Tibial nerve (tissue), 4 donors: ENCODE measurements at regions not wholly inside any gene's neighbourhood (a gene's known extent, or its start where the extent isn't known, plus 50 kb on each side); places are given as distances from the start of the nearest gene placed in this dataset.

Experiments used
- DNase-seq, 2 donors: peaks; one replicate each; pipeline ENCODE4 v3.0.0-alpha.2; 2019; ENCODE audit warnings: low spot score in 2 of 2
- H3K27ac ChIP-seq, 4 donors: fragments of 200-600 bp; sonication (generic) in 3 of 4; one replicate each; pipeline ENCODE4 v1.5.1; 2017 to 2019; ENCODE audit warnings: mild to moderate bottlenecking in 1 of 4
- H3K27me3 ChIP-seq, 2 donors: fragments of 200-600 bp; sonication (generic) in 1 of 2; one replicate each; pipeline versions ENCODE4 v1.5.1 to v1.6.0; 2017 to 2019
- H3K36me3 ChIP-seq, 3 donors: fragments of 200-600 bp; sonication (generic); one replicate each; pipeline ENCODE4 v1.5.1; 2018 to 2019
- H3K4me1 ChIP-seq, 4 donors: fragments of 200-600 bp; sonication (generic) in 3 of 4; one replicate each; pipeline ENCODE4 v1.5.1; 2017 to 2019
- H3K4me3 ChIP-seq, 4 donors: fragments of 200-600 bp; sonication (generic) in 3 of 4; one replicate each; pipeline ENCODE4 v1.5.1; 2017 to 2019; ENCODE audit warnings: mild to moderate bottlenecking in 1 of 4, moderate library complexity in 1 of 4
- H3K9me3 ChIP-seq, 4 donors: fragments of 200-600 bp; sonication (generic) in 3 of 4; one replicate each; pipeline ENCODE4 v1.5.1; 2017 to 2019
- EP300 ChIP-seq, 2 donors: sonication (generic); formaldehyde crosslinking; IDR thresholded peaks; one replicate each; pipeline ENCODE4 v1.6.1; 2017; ENCODE audit warnings: antibody characterized with exemption in 2 of 2, mild to moderate bottlenecking in 1 of 2
- POLR2A ChIP-seq, 2 donors: fragments of 450-650 bp; IDR thresholded peaks; one replicate each; pipeline ENCODE4 v1.6.1; 2017; ENCODE audit warnings: antibody characterized with exemption in 2 of 2, mild to moderate bottlenecking in 2 of 2, moderate library complexity in 2 of 2
- WGBS, 2 donors: methylation state at CpG; one replicate each; pipeline ENCODE4 v1.1.5; 2018; 5-methylcytosine and 5-hydroxymethylcytosine counted together
- TF ChIP-seq, protein P1 (sequence below), 5 experiments: fragments of 200-600 bp in 3 of 5; fragments of 450-650 bp in 2 of 5; sonication (generic) in 3 of 5; IDR thresholded peaks; one replicate each; pipeline ENCODE4 v1.5.1; 2016 to 2019; ENCODE audit warnings: antibody characterized with exemption in 5 of 5, mild to moderate bottlenecking in 3 of 5, moderate library complexity in 2 of 5

GRCh38 chr1:214896921-214897320, 185.6 kb upstream of the KCNK2 start:
- H3K27ac ChIP-seq: no peak overlapping the region
- no peak for DNase-seq
- TF ChIP-seq POLR2A (IDR thresholded peaks at IDR 0.05) (no peak), EP300 (IDR thresholded peaks at IDR 0.05) (no peak)
- TF ChIP-seq, protein P1, sequence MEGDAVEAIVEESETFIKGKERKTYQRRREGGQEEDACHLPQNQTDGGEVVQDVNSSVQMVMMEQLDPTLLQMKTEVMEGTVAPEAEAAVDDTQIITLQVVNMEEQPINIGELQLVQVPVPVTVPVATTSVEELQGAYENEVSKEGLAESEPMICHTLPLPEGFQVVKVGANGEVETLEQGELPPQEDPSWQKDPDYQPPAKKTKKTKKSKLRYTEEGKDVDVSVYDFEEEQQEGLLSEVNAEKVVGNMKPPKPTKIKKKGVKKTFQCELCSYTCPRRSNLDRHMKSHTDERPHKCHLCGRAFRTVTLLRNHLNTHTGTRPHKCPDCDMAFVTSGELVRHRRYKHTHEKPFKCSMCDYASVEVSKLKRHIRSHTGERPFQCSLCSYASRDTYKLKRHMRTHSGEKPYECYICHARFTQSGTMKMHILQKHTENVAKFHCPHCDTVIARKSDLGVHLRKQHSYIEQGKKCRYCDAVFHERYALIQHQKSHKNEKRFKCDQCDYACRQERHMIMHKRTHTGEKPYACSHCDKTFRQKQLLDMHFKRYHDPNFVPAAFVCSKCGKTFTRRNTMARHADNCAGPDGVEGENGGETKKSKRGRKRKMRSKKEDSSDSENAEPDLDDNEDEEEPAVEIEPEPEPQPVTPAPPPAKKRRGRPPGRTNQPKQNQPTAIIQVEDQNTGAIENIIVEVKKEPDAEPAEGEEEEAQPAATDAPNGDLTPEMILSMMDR (IDR thresholded peaks at IDR 0.05): no peak
- H3K9me3 ChIP-seq: peaks cover 0 to 6% (median 0%) of the 10 kb centered on the region in 4 donors
- H3K4me3 ChIP-seq: no peak overlapping the region
- H3K27me3 ChIP-seq: no peaks in the 10 kb centered on the region
- no peaks in the 10 kb centered on the region for H3K4me1 ChIP-seq
- 87% methylated on average over 2 of the region's 2 CpGs for WGBS, 2 donors
- H3K36me3 ChIP-seq: no peaks in the 10 kb centered on the region

- WGBS, 2 donors: 88% methylated on average over 4 of the region's 4 CpGs
- Histone ChIP-seq H3K36me3 (no peaks in the 10 kb centered on the region), H3K27ac (no peak overlapping the region), H3K4me1 (no peaks in the 10 kb centered on the region), H3K9me3 (no peaks in the 10 kb centered on the region), H3K27me3 (no peaks in the 10 kb centered on the region), H3K4me3 (no peak overlapping the region)
- DNase-seq: no peak
- no peak for TF ChIP-seq POLR2A (IDR thresholded peaks at IDR 0.05)
- TF ChIP-seq, protein P1 (IDR thresholded peaks at IDR 0.05): no peak
- no peak for TF ChIP-seq EP300 (IDR thresholded peaks at IDR 0.05)
Observed at GRCh38 chr1:214897581-214897980, 185.0 kb upstream of the KCNK2 start.

DNA sequence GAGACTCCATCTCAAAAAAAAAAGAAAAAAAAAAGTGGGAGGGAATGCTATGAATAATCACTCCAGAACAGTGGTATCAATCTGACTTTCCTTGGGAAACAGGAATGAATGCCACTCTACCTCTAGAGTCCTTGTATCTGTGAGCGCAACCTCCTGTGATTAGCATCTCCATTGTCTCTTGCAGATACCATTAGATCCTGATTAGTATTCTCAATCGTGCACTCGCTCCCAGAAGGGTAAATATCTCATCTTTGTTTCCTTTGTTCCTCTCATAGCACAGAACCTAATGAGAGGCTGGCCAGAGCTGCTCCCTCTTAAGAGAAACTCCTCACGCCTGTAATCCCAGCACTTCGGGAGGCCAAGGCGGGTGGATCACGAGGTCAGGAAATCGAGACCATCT, 184.4 kb upstream of the KCNK2 start:
- Histone ChIP-seq H3K9me3 (no peaks in the 10 kb centered on the region), H3K4me1 (no peaks in the 10 kb centered on the region), H3K36me3 (no peaks in the 10 kb centered on the region), H3K27ac (no peak overlapping the region), H3K27me3 (no peaks in the 10 kb centered on the region), H3K4me3 (no peak overlapping the region)
- 86 to 88% methylated on average over 8 of the region's 8 CpGs for WGBS, 2 donors
- TF ChIP-seq POLR2A (IDR thresholded peaks at IDR 0.05) (no peak), EP300 (IDR thresholded peaks at IDR 0.05) (no peak)
- TF ChIP-seq, protein P1 (IDR thresholded peaks at IDR 0.05): no peak
- DNase-seq: no peak

DNA sequence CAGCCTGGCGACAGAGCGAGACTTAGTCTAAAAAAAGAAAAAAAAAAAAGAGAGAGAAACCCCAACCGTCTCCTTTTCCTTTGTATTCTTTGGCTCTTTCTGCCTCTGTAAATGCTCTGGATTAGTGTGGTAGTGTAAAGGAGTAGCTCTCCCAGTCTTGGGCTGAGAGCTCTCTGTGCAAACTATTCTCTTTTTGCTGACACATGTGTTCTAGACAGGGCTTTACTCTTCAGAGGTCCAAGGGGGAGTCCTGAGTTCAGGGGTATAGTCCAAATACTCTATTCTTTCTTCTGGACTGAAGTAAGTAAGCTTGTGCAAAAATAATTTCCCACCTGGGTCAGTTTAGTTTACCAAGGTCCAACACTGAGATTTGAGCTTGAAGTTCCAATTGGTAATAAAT, 183.8 kb upstream of the KCNK2 start:
- no peak for TF ChIP-seq POLR2A (IDR thresholded peaks at IDR 0.05)
- TF ChIP-seq EP300 (IDR thresholded peaks at IDR 0.05): no peak
- TF ChIP-seq, protein P1 (IDR thresholded peaks at IDR 0.05): no peak
- DNase-seq: no peak
- H3K36me3 ChIP-seq: no peaks in the 10 kb centered on the region
- no peaks in the 10 kb centered on the region for H3K4me1 ChIP-seq
- no peak overlapping the region for H3K27ac ChIP-seq
- H3K4me3 ChIP-seq: no peak overlapping the region
- no peaks in the 10 kb centered on the region for H3K9me3 ChIP-seq
- 73% methylated on average over 3 of the region's 3 CpGs for WGBS, 2 donors
- no peaks in the 10 kb centered on the region for H3K27me3 ChIP-seq

DNA sequence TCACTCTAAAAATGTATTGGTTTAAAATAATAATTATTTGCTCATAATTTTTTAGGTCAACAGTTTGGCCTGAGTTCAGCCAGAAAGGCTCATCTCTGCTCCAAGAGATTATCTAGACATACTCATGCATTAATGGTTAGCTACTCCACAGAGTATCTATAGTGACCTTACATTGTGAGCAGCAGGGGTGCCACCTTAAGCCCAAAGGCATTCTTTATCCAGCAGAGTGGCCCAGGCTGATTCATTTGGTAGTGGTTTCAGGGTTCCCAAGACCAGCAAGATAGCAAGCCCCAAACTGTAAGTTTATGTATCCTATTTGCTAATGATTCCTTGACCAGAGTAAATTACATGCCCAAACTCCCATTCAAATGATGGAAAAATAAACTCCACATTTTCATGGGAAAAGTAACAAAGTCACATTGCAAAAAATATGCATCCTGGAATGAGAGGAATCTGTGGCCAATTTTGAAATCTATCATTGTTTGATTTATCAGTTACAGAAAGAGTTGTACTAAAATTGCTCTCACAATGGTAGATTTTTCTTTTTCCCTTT, 182.6 kb upstream of the KCNK2 start:
- Histone ChIP-seq H3K9me3 (no peaks in the 10 kb centered on the region), H3K4me1 (no peaks in the 10 kb centered on the region), H3K27me3 (no peaks in the 10 kb centered on the region), H3K36me3 (no peaks in the 10 kb centered on the region), H3K27ac (no peak overlapping the region), H3K4me3 (no peak overlapping the region)
- TF ChIP-seq EP300 (IDR thresholded peaks at IDR 0.05) (no peak), POLR2A (IDR thresholded peaks at IDR 0.05) (no peak)
- TF ChIP-seq, protein P1 (IDR thresholded peaks at IDR 0.05): no peak
- DNase-seq: no peak
